ENCODE measurements at regions not wholly inside any gene's neighbourhood (a gene's known extent, or its start where the extent isn't known, plus 50 kb on each side); places are given as distances from the start of the nearest gene placed in this dataset.
A peak's percentile ranks its signal among the peaks of the same experiment; 100 is the strongest.

DNA sequence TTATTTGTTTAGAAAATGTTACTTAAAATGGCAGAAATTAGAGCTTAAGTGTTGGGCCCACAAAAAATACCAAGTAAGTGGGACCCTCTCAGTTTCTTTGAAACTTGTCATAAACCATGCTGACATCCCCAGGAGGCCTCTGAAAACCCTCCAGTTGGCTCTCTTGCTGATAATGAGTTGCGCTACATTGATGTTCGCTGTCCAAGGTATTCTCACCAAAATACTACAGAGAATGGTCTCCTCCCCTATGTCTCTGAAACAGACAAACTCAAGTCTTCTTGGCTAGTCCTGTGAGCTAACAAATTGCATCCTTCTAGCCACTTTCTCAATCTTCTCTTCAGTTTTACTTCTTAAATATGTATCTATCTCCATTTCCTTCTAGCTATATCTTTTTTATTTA is 669.4 kb downstream of the IRS1 start:
- TF ChIP-seq, protein P1, sequence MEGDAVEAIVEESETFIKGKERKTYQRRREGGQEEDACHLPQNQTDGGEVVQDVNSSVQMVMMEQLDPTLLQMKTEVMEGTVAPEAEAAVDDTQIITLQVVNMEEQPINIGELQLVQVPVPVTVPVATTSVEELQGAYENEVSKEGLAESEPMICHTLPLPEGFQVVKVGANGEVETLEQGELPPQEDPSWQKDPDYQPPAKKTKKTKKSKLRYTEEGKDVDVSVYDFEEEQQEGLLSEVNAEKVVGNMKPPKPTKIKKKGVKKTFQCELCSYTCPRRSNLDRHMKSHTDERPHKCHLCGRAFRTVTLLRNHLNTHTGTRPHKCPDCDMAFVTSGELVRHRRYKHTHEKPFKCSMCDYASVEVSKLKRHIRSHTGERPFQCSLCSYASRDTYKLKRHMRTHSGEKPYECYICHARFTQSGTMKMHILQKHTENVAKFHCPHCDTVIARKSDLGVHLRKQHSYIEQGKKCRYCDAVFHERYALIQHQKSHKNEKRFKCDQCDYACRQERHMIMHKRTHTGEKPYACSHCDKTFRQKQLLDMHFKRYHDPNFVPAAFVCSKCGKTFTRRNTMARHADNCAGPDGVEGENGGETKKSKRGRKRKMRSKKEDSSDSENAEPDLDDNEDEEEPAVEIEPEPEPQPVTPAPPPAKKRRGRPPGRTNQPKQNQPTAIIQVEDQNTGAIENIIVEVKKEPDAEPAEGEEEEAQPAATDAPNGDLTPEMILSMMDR (conservative IDR thresholded peaks at IDR 0.05), result no peak
- H3K27ac ChIP-seq, result no peak overlapping the region

DNA sequence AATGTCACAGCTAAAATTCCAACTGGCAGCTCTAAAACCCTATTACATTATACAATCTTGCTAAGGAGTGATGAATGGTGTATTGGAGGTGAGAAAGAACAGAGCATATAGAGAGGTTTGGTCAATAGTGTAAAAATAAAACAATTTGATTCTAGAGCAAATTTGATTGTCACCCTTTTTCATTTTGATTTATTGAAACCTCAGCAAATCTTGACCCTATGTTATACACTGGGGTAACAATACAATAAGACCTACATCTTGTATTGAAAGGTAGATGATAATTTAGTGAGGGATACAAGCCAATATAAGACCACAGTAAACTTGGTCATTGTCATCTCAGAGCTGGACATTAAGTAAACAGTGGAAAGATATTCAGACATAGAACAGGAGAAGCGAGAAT is 671.9 kb downstream of the IRS1 start:
- H3K27ac ChIP-seq, result no peak overlapping the region
- TF ChIP-seq, protein P1 (conservative IDR thresholded peaks at IDR 0.05), result no peak

- H3K27ac ChIP-seq, result no peak overlapping the region
- TF ChIP-seq, protein P1 (conservative IDR thresholded peaks at IDR 0.05), result no peak
Measured at GRCh38 chr2:226126104-226126503, 673.5 kb downstream of the IRS1 start.

DNA sequence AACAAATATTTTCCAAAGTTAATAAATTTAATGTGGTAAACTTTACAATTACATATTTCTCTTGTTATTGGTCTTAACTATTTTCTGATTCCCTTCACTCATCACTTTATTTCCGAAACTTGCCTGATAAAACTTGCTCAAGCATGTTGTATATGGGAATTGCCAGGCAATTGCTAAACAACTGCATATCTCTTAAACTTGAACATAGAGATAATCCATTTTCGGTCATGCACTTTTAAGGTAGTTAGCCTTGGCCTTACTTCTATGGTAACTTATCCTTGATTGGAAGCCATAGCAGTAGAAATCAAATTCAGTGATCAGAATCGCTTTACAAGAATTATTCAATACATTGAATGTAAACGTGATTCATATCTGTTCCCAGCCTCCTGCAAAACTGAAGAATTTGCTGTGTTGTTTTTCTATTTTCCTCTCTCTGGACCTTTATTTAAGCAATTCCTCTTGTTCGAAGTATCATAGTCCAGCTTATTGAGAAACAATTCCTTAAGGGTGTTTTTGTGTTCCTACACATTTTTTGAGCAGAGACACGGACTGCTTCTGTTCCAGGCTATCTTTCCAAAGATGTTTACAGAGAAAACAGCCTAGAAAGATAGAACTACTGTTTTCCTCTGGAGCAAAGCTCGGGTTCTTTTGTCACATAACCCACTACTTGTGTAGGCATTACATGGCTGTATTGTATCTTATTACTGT is 674.3 kb downstream of the IRS1 start:
- H3K27ac ChIP-seq, result peak overlapping the region; percentile 39; the same call in 1 of the 2 replicates

DNA sequence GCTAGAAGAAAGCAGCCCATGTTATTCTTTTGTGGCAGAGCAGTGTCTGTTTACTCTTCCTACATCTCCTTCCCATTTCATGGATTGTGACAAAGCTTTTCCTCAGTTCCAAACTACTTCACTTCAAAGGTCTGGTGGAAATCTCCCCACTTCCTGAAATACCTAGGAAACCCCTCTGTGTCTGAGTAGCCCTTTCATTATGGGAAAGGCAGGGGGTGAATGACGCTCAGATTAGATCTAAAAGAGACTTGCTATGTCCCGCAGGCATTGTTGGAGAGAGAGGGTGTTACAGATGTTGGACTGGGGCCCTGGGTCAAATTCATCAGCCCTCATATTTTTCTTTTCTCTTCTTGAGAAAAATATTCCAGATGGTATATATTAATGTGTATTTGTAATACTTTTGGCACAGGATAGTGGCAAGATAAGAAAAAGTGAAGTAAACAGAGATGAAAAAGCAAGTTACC is 675.0 kb downstream of the IRS1 start:
- peak overlapping the region; percentile 39; the same call in 1 of the 2 replicates for H3K27ac ChIP-seq
- TF ChIP-seq, protein P1 (conservative IDR thresholded peaks at IDR 0.05), result no peak

More for the DNA sequence above, 674.3 kb downstream of the IRS1 start:
- TF ChIP-seq, protein P1 (conservative IDR thresholded peaks at IDR 0.05), result no peak

GRCh38 chr2:226123300-226123699 is 676.3 kb downstream of the IRS1 start:
- peak overlapping the region; percentile 39 for H3K27ac ChIP-seq
- TF ChIP-seq, protein P1 (conservative IDR thresholded peaks at IDR 0.05), result no peak

- TF ChIP-seq, protein P1 (conservative IDR thresholded peaks at IDR 0.05), result no peak
- H3K27ac ChIP-seq, result no peak overlapping the region
Measured at GRCh38 chr2:226122041-226122440, 677.6 kb downstream of the IRS1 start.

All from VCaP (cell line).